Stimulated activated CD4-positive, alpha-beta T cell treated with anti-CD3 and anti-CD28 coated beads, Interleukin-15, amount 100 ng/mL, for 24 hours (primary cell): ENCODE measurements at regions not wholly inside any gene's neighbourhood (a gene's known extent, or its start where the extent isn't known, plus 50 kb on each side); places are given as distances from the start of the nearest gene placed in this dataset.
"Not testable (repeated sequence)": the region's sequence is repeated elsewhere in the genome, so short reads cannot be mapped to it uniquely, and the experiment has no call there.

Experiments used
- DNase-seq: peaks from one replicate; pipeline ENCODE4 v3.0.0-alpha.2; 2020

- DNase-seq = peak; percentile 70
Observed at GRCh38 chr9:78121488-78121887, 89.9 kb upstream of the GNAQ start.

- DNase-seq = peak; percentile 9
Observed at GRCh38 chr9:78118742-78119473, 87.3 kb upstream of the GNAQ start.

- DNase-seq = no peak
Observed at GRCh38 chr9:78115073-78115472, 83.5 kb upstream of the GNAQ start.

DNA sequence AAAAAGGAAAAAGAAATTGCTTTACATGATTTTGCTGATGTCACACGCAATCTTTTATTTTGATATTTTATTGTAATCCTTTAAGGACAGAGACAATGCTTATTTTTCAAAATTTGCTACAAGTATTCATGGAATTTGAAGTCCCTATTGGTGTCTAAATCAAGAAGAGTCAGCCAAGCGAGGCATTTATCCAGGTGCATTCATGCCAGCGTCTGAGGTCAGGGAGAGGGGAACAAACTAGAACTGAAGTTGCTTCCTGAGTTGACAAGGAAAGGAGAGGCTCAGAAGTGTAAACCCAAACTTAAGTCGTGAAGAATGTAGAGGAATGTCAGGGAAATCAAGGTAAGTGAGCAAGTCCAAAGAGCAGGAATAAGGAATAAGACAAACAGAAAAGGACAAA lies 83.0 kb upstream of the GNAQ start:
- no peak for DNase-seq

DNA sequence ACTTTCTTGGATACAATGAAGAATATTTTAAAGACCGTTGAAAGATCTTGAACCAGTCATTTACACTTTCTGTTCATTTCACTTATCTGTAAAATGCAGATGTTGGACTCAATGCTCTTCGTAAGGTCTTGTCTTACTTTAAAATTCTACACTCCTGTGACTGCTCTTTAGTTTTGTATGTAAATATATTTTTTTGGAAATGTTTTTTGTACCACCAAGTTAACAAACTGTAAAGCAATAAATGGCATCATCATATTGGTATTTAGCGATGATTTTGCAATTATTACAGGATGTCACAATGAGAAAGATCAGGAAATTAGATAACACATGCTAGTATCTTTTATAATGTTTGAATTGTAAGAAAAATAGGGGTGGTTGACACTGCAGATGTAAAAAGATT lies 80.8 kb upstream of the GNAQ start:
- no peak for DNase-seq

DNA sequence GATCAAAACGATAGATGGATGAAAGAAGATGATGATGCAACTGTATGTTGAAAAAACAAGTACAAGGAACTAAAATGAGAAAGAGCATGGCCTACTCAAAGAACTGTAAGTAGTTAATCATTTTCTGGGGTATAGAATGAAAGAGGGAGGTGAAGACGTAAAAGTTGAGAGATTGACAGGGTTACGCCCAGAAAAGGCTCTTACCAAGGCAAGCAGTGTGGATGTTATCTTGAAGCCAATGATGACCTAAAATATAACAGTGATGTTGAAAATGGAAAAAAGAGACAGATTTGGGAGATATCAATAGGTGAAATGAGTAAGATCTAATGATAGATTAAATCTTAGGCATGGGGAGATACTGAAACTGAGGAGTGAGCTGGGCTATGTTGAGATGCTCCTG lies 80.4 kb upstream of the GNAQ start:
- DNase-seq = no peak

DNA sequence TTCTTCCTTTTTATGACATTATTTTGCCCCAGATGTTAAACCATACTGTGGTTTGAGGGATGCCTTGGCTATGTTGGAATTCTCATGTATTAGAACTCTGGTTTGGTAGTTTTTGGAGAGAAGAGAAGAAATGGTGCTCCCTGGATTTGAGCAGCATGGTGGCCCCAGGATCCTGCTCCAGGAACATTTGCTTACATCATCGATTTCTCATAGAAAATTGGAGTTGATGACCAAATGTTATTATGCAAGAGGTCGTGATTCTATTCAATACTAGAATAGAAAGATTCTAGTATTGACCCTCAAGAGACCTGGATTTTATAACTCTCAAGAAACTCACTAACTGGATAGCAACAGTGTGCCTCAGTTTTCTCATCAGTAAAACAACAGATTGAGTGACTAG lies 77.5 kb upstream of the GNAQ start:
- no peak for DNase-seq

GRCh38 chr9:78106586-78106985 lies 75.0 kb upstream of the GNAQ start:
- DNase-seq = peak; percentile 52

DNA sequence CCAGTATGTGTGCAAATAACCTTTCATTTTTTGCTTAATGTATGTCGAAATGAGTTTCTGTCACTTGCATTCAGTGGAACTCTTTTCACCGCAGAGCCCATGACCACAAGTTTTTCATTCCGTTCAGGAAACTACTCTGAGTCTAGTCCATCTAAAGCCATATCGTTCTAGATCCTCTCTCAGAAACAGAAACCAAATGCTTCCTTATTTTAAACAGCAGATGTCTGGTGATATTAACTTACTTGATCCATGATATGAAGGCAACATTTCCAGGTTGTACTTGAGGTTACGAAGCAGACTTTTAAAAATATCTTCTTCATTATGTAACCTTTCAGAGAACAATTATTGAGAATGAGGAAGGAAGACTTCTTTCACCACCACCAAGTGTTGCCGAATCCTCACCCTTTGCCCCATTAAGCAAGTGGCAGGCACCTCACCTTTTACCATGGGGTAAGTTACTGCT lies 72.4 kb upstream of the GNAQ start:
- DNase-seq = peak; percentile 41

- DNase-seq = no peak
Observed at GRCh38 chr9:78101247-78101646, 69.6 kb upstream of the GNAQ start.

GRCh38 chr9:78097541-78097940 lies 65.9 kb upstream of the GNAQ start:
- DNase-seq = no peak

DNA sequence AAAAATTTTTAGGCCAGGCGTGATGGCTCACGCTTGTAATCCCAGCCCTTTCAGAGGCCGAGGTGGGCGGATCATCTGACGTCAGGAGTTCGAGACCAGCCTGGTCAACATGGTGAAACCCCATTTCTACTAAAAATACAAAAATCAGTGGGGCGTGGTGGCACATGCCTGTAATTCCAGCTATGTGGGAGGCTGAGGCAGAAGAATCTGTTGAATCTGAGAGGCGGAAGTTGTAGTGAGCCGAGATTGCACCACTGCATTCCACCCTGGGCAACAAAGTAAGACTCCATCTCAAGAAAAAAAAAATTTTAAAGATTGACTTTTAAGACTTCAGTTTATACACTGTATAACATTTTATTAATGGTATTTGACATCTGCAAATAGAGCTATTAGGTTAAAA lies 60.1 kb upstream of the GNAQ start:
- DNase-seq = no peak

DNA sequence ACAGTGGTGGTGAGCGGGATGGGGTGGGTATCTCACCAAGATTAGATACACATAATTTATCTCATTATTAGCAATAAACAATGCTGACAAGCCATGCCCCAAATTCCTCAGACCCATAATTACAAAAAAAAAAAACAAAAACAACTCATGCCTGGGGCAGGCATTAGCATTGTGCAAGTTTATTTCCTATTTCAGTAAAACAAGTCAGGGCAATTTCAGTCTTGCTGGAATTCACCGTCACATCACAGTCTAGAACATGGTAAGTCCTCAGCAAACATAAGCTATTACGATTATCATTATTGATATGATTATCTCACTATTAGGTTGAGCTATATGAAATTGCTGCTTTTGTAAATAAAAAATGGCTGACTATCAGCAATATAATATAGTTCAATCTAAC lies 57.5 kb upstream of the GNAQ start:
- no peak for DNase-seq

GRCh38 chr9:78088190-78088589 lies 56.6 kb upstream of the GNAQ start:
- DNase-seq = not testable (repeated sequence)
